ENCODE measurements at regions not wholly inside any gene's neighbourhood (a gene's known extent, or its start where the extent isn't known, plus 50 kb on each side); places are given as distances from the start of the nearest gene placed in this dataset.

DNA sequence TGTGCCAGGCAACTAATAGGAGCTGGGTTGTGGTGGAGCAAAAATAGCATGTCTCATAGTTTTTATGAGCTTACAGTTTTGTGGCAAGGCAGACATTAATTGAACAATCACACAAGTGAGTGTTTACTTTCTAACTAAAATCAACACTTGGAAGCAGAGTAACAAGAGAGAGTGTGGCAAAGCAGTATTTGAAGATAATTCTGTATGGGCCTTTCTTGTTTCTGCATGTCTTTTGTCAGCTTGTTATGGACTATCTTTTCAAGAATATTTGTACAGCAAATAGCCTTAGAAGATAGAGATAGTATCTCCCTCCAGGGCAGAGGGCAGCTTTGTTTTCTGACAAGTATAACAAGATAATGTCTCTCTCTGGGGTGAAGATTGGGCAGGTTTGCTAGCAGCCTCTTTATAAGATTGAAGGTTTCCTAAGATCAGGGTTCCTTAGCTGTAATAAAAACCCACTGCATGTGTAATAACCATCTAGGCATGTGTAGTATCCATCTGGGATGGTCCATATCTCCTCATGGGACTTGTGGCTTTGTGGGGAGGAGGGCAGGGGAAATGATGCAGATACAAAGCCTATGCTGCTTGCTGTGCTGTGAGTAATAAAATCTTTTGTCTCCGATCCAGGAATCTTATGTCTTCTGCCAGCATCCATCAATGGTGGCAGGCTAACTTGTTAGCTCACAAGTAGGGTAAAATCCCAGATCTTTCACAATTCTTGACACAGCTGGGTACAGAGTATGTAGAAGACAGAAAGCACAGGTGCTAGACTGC is 479.9 kb downstream of the KDM4C start:
- TF ChIP-seq, protein P1, sequence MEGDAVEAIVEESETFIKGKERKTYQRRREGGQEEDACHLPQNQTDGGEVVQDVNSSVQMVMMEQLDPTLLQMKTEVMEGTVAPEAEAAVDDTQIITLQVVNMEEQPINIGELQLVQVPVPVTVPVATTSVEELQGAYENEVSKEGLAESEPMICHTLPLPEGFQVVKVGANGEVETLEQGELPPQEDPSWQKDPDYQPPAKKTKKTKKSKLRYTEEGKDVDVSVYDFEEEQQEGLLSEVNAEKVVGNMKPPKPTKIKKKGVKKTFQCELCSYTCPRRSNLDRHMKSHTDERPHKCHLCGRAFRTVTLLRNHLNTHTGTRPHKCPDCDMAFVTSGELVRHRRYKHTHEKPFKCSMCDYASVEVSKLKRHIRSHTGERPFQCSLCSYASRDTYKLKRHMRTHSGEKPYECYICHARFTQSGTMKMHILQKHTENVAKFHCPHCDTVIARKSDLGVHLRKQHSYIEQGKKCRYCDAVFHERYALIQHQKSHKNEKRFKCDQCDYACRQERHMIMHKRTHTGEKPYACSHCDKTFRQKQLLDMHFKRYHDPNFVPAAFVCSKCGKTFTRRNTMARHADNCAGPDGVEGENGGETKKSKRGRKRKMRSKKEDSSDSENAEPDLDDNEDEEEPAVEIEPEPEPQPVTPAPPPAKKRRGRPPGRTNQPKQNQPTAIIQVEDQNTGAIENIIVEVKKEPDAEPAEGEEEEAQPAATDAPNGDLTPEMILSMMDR (conservative IDR thresholded peaks at IDR 0.05; ENCODE audit: low read length) = no peak
- no peak for TF ChIP-seq EZH2phosphoT487 (IDR thresholded peaks at IDR 0.05; ENCODE audit: borderline replicate concordance, low read depth, low read length)
